Midbrain (tissue), 1 donor: ENCODE measurements at regions not wholly inside any gene's neighbourhood (a gene's known extent, or its start where the extent isn't known, plus 50 kb on each side); places are given as distances from the start of the nearest gene placed in this dataset.

Source experiments
- DNase-seq: peaks from one replicate; lab custom pipeline; 2025; lab: John Stamatoyannopoulos, UW

GRCh38 chr2:49254401-49254800 lies 100.1 kb upstream of the FSHR start:
- no peak for DNase-seq

GRCh38 chr2:49251766-49252165 lies 97.5 kb upstream of the FSHR start:
- DNase-seq: no peak

GRCh38 chr2:49251251-49251650 lies 96.9 kb upstream of the FSHR start:
- DNase-seq: no peak

GRCh38 chr2:49248506-49248905 lies 94.2 kb upstream of the FSHR start:
- DNase-seq: no peak

GRCh38 chr2:49241991-49242390 lies 87.7 kb upstream of the FSHR start:
- DNase-seq: no peak

GRCh38 chr2:49241501-49241900 lies 87.2 kb upstream of the FSHR start:
- DNase-seq: no peak

GRCh38 chr2:49240608-49241007 lies 86.3 kb upstream of the FSHR start:
- DNase-seq: no peak

- no peak for DNase-seq
These were observed 84.3 kb upstream of the FSHR start for GRCh38 chr2:49238604-49238960.

GRCh38 chr2:49237867-49238603 lies 83.7 kb upstream of the FSHR start:
- no peak for DNase-seq

- no peak for DNase-seq
These were observed 82.0 kb upstream of the FSHR start for GRCh38 chr2:49236316-49236715.

- DNase-seq: no peak
These were observed 72.0 kb upstream of the FSHR start for GRCh38 chr2:49226360-49226759.

- no peak for DNase-seq
These were observed 70.8 kb upstream of the FSHR start for GRCh38 chr2:49225126-49225525.

GRCh38 chr2:49224426-49225010 lies 70.2 kb upstream of the FSHR start:
- no peak for DNase-seq

- DNase-seq: no peak
These were observed 68.7 kb upstream of the FSHR start for GRCh38 chr2:49222975-49223528.

GRCh38 chr2:49219741-49220140 lies 65.4 kb upstream of the FSHR start:
- DNase-seq: no peak

GRCh38 chr2:49210191-49210590 lies 55.9 kb upstream of the FSHR start:
- no peak for DNase-seq

- no peak for DNase-seq
These were observed 52.9 kb upstream of the FSHR start for GRCh38 chr2:49207204-49207603.
